GM23338 (cell line): ENCODE measurements at regions not wholly inside any gene's neighbourhood (a gene's known extent, or its start where the extent isn't known, plus 50 kb on each side); places are given as distances from the start of the nearest gene placed in this dataset.

Experiments
- ATAC-seq: fragments of 200-7000 bp; cut with Tn5 transposase; 3 replicates; pipeline ENCODE4 v1.9.1; 2020
- DNase-seq: peaks from one replicate; pipeline ENCODE4 v3.0.0-alpha.2; 2015; ENCODE audit warnings: low spot score
- H2AFZ ChIP-seq: fragments of 200-600 bp; sonication (generic); 2 replicates; pipeline ENCODE4 v1.8.0; 2016; ENCODE audit warnings: antibody characterized with exemption, mild to moderate bottlenecking, moderate library complexity
- H3F3A ChIP-seq: fragments of 200-600 bp; sonication (generic); replicated peaks from 2 replicates; pipeline ENCODE4 v1.8.0; 2017; ENCODE audit warnings: antibody characterized with exemption, mixed run types, low read depth
- H3K27ac ChIP-seq: fragments of 200-600 bp; sonication (generic); 2 replicates; pipeline ENCODE4 v1.6.1; 2016; ENCODE audit warnings: low read depth
- H3K27me3 ChIP-seq: fragments of 200-600 bp; sonication (generic); 2 replicates; pipeline ENCODE4 v1.8.0; 2016; ENCODE audit warnings: mild to moderate bottlenecking, mixed run types, moderate library complexity; ENCODE audit not compliant: insufficient read depth
- H3K36me3 ChIP-seq: fragments of 200-600 bp; sonication (generic); 2 replicates; pipeline ENCODE4 v1.8.0; 2016; ENCODE audit warnings: mild to moderate bottlenecking; ENCODE audit not compliant: insufficient read depth
- H3K4me1 ChIP-seq: fragments of 200-600 bp; sonication (generic); 2 replicates; pipeline ENCODE4 v1.8.0; 2016; ENCODE audit warnings: mild to moderate bottlenecking, moderate library complexity; ENCODE audit not compliant: insufficient read depth
- H3K4me2 ChIP-seq: fragments of 200-600 bp; sonication (generic); 2 replicates; pipeline ENCODE4 v1.7.1; 2017; ENCODE audit warnings: mixed run types
- H3K4me3 ChIP-seq: fragments of 200-600 bp; sonication (generic); 2 replicates; pipeline ENCODE4 v1.6.1; 2016; ENCODE audit warnings: mixed run types
- H3K79me2 ChIP-seq: fragments of 200-600 bp; sonication (generic); replicated peaks from 2 replicates; pipeline ENCODE4 v1.8.0; 2017; ENCODE audit warnings: mild to moderate bottlenecking; ENCODE audit not compliant: insufficient read depth
- H3K9me2 ChIP-seq: fragments of 200-600 bp; sonication (generic); 2 replicates; pipeline ENCODE4 v1.8.0; 2017; ENCODE audit not compliant: insufficient read depth
- H4K20me1 ChIP-seq: fragments of 200-600 bp; sonication (generic); replicated peaks from 2 replicates; pipeline ENCODE4 v1.8.0; 2017; ENCODE audit warnings: mild to moderate bottlenecking; ENCODE audit not compliant: insufficient read depth
- H3K27ac Mint-ChIP-seq: 2 replicates; pipeline ENCODE4 v1.8.0; 2020; ENCODE audit warnings: inconsistent platforms, mild to moderate bottlenecking, moderate library complexity, mixed read lengths
- H3K27me3 Mint-ChIP-seq: 3 replicates; pipeline ENCODE4 v1.8.0; 2022; ENCODE audit warnings: low read depth, mild to moderate bottlenecking, moderate library complexity, mixed read lengths, inconsistent platforms; ENCODE audit not compliant: insufficient read depth, poor library complexity
- H3K36me3 Mint-ChIP-seq: 3 replicates; pipeline ENCODE4 v1.8.0; 2021; ENCODE audit warnings: low read depth, mild to moderate bottlenecking, inconsistent platforms, moderate library complexity, mixed read lengths
- H3K4me1 Mint-ChIP-seq: 3 replicates; pipeline ENCODE4 v1.8.0; 2020; ENCODE audit warnings: mild to moderate bottlenecking, inconsistent platforms, mixed read lengths
- H3K4me3 Mint-ChIP-seq: 3 replicates; pipeline ENCODE4 v1.8.0; 2021; ENCODE audit warnings: moderate library complexity, mild to moderate bottlenecking, inconsistent platforms, mixed read lengths
- H3K9me3 Mint-ChIP-seq: 3 replicates; pipeline ENCODE4 v1.8.0; 2020; ENCODE audit warnings: moderate library complexity, mild to moderate bottlenecking, inconsistent platforms, mixed read lengths
- CREB1 ChIP-seq: fragments of 250-450 bp; sonication (Bioruptor Pico); IDR thresholded peaks from 2 replicates; pipeline ENCODE4 v1.5.0; 2020; ENCODE audit warnings: low read depth, mild to moderate bottlenecking, moderate library complexity
- EZH2phosphoT487 ChIP-seq: fragments of 200-600 bp; sonication (generic); IDR thresholded peaks from one replicate; pipeline ENCODE4 v1.8.1; 2018; ENCODE audit warnings: antibody characterized with exemption; ENCODE audit not compliant: unreplicated experiment
- NANOG ChIP-seq: IDR thresholded peaks from 2 replicates; pipeline ENCODE4 v1.6.1; 2016; ENCODE audit warnings: antibody characterized with exemption, borderline replicate concordance
- STAT1 ChIP-seq: IDR thresholded peaks from one replicate; pipeline ENCODE4 v1.6.1; 2016; ENCODE audit warnings: antibody characterized with exemption; ENCODE audit not compliant: unreplicated experiment
- ZNF331 ChIP-seq: fragments of 250-450 bp; sonication (Bioruptor Pico); IDR thresholded peaks from 2 replicates; pipeline ENCODE4 v1.5.0; 2020; ENCODE audit warnings: low read depth, mild to moderate bottlenecking, moderate library complexity
- ZNF462 ChIP-seq: fragments of 250-450 bp; sonication (Bioruptor Pico); IDR thresholded peaks from 2 replicates; pipeline ENCODE4 v1.5.0; 2020; ENCODE audit warnings: mild to moderate bottlenecking, moderate library complexity
- TF ChIP-seq, protein P1 (sequence below): IDR thresholded peaks from 2 replicates; pipeline ENCODE4 v1.6.1; 2016; ENCODE audit warnings: antibody characterized with exemption

GRCh38 chrX:81348388-81348787 lies 146.5 kb downstream of the SH3BGRL start:
- no peaks in the 10 kb centered on the region for H3K4me1 Mint-ChIP-seq
- Histone ChIP-seq H3K4me1 (no peaks in the 10 kb centered on the region), H2AFZ (no peak overlapping the region), H3K4me3 (no peak overlapping the region), H3K36me3 (no peaks in the 10 kb centered on the region), H3K4me2 (no peak overlapping the region), H3K79me2 (no peaks in the 10 kb centered on the region), H3K27me3 (no peaks in the 10 kb centered on the region), H4K20me1 (no peaks in the 10 kb centered on the region), H3K9me2 (no peaks in the 10 kb centered on the region), H3K27ac (no peak overlapping the region), H3F3A (no peaks in the 10 kb centered on the region)
- peaks cover 9% of the 10 kb centered on the region for H3K36me3 Mint-ChIP-seq
- H3K4me3 Mint-ChIP-seq = no peak overlapping the region
- DNase-seq (no peak), ATAC-seq (no peak)
- no peak overlapping the region for H3K27ac Mint-ChIP-seq
- TF ChIP-seq EZH2phosphoT487 (no peak), STAT1 (no peak), CREB1 (CRISPR knock-in tag) (no peak), NANOG (no peak), ZNF462 (CRISPR knock-in tag) (no peak), ZNF331 (no peak)
- TF ChIP-seq, protein P1, sequence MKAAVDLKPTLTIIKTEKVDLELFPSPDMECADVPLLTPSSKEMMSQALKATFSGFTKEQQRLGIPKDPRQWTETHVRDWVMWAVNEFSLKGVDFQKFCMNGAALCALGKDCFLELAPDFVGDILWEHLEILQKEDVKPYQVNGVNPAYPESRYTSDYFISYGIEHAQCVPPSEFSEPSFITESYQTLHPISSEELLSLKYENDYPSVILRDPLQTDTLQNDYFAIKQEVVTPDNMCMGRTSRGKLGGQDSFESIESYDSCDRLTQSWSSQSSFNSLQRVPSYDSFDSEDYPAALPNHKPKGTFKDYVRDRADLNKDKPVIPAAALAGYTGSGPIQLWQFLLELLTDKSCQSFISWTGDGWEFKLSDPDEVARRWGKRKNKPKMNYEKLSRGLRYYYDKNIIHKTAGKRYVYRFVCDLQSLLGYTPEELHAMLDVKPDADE = no peak
- H3K9me3 Mint-ChIP-seq = peaks cover 9% of the 10 kb centered on the region
- H3K27me3 Mint-ChIP-seq = no peaks in the 10 kb centered on the region
